ENCODE measurements at regions not wholly inside any gene's neighbourhood (a gene's known extent, or its start where the extent isn't known, plus 50 kb on each side); places are given as distances from the start of the nearest gene placed in this dataset.

DNA sequence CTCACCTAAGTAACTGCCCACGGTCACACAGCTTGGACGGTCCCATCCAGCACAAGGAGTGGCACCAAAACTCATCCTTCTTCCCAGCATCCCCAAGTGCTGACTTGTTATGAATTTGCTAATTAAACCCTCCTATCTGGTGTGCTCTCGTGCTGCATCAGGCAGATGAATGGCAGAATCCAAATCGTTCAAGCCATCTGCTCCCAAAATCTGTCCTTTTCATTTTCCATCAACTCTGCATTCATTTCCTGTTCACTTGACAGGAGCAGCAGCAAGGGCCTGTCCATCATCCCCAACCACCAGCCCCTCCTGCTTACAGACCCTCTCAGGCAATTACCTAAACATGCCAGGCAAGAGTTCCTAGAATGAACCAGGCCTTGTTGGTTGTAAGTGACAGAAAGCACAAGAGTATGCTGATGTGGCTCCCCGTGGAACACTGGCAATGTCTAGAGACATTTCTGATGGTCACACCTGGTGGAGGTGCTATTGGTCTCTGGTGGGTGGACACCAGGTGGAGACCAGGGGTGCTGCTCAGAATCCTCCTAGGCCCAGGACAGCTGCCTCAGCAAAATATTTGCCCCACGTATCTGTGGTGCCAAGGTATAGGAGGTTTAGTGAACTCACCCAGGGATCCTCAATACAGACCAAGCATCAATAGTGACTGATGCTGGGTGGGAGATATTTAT, 832.5 kb downstream of the TBC1D22A start:
- no peak for DNase-seq

DNA sequence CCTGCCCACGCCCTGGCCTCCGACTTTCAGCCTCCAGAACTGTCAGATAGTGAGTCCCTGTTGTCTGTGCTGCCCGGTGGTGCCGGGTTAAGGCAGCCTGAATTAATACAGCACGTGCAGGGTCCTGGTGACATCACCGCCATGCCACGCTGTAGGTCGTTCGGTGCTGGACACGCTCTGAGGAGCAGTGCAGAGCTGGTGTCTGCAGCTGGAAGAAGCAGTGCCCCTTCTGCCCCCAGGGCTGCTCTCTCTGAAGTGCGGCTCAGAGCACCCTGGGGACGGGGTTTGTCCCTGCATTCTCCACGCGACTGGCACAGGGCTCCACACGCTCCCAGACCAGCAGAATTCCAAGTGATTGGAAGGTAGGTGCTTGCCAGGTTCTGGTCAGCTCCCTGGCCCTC, 831.5 kb downstream of the TBC1D22A start:
- no peak for DNase-seq

DNA sequence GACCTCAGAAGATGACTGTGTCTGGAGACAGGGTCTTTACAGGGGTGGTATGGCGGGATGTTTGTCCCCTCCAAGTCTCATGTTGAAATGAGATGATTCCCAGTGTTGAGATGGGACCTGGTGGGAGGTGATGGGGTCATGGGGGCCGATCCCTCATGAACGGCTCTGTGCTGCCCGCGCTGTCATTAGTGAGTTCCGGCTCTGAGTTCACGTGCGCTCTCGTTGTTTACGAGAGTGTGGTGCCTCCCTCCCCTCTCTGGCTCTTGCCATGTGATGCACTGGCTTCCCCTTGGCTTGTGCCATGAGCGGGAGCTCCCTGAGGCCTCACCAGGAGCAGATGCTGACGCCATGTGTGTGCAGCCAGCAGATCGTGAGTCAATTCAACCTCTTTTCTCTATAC, 830.8 kb downstream of the TBC1D22A start:
- DNase-seq = no peak

DNA sequence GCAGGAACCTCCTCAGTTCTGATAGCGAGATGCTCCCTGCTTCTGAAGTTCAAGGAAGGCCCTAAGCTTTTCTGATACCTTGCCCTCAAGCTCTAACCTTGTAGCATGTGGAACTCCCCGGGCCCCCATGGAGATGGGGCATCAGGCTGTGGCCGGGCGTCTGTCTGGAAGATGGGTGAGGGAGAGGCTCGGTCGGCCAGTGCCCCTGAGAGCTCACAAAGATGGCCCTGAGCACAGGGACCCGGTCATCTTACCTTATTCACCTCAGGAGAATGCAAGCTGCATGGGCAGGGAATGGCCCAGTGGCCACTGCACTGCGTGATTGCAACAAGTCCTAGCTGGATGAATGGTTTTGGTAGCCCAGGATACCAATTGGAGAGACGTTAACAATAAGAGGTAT, 830.3 kb downstream of the TBC1D22A start:
- no peak for DNase-seq

DNA sequence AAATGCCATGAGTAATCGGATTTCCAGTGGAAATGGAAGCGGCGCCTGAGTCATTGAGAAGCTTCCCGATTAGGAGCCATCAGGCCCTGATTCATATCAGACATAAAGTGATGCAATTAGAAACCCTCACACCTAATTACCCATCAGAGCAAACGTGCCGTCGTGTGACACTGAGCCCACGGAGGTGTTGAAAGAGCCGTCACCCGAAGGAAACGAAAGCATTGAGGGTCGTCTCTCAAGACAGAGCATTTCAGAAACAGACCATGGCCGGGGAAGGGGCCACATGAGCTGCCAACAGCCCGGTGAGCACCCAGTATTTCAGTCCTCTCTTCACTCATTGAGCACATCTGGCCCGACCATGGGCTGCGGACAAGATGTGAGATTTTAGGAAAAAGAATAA, 829.3 kb downstream of the TBC1D22A start:
- DNase-seq = no peak

DNA sequence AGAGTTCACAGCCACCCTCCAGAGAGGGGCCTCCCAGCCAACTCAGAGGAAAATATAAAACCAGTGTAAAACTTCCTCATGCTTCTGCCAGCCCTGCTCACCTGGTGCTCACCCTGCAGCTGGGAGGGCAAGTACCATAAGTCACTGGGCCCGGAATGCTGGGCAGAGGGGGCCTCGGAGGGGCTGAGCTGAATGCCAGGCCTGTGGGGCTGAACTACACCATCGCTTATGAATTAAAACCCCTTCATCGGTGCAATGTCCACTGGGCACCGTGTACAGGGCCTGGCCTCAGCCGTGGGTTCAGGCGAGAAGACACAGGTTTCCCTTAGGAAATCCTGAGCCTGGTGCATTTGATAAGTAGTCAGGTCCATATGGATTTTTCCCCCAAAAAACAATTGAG, 828.6 kb downstream of the TBC1D22A start:
- no peak for DNase-seq

DNA sequence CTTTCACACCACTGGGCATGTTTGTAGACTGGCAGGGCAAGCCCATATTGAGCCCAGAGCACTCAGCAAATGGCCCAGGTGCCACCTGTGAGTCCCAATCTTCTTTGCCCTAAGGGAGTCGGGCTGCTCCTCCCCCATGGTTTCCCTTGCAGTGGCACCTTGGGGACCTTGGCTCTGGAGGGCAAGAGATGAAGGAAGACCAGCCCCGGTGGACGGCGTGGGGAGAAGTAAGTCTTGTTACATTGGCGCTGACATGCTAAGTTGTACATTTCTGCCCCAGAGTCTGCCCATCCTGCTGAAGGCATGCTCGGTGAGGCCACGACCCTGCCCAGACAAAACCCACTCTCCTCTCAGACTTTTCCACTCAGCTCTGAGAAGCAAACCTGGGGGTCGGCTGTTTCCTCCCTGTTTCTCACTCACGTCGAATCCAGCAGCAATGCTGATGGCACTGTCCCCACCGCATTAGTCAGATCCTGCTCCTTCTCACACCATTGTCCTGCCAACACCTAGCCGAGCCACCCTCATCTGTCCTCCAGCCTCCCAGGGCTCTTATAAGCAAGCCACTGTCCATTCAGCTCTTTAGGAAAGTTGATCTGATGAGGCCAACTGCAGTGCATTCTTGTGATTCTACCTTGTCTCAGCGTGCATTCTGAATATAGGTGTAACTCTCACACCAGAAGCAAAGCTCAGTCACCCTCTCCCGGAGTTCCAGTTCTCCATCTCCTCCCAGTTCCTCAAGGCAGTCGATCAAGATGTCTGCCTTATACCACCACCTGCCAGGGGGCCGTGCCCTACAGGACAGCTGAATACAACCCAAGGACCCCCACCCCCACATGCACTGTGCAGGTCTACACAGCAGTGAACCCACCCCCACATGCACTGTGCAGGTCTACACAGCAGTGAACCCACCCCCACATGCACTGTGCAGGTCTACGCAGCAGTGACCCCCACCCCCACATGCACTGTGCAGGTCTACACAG, 827.1 kb downstream of the TBC1D22A start:
- no peak for DNase-seq

DNA sequence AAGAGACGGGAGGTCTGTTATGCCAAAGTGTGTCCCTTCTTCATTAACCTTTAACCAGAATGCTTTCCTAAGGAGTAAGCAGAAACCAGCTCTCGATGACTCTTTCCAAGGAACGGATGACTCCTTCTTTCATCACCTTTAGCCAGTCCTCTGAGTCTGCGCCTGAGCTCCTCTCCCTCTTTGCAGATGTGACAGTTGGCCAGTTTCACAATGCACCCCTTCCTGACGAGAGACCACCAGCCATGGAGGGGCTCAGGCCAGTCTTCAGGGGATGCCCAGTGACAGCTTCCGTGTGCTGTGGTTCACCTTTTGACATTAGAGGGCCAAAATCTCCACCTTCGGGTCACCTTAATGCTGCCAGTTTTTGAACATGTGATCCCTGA, 826.1 kb downstream of the TBC1D22A start:
- no peak for DNase-seq

DNA sequence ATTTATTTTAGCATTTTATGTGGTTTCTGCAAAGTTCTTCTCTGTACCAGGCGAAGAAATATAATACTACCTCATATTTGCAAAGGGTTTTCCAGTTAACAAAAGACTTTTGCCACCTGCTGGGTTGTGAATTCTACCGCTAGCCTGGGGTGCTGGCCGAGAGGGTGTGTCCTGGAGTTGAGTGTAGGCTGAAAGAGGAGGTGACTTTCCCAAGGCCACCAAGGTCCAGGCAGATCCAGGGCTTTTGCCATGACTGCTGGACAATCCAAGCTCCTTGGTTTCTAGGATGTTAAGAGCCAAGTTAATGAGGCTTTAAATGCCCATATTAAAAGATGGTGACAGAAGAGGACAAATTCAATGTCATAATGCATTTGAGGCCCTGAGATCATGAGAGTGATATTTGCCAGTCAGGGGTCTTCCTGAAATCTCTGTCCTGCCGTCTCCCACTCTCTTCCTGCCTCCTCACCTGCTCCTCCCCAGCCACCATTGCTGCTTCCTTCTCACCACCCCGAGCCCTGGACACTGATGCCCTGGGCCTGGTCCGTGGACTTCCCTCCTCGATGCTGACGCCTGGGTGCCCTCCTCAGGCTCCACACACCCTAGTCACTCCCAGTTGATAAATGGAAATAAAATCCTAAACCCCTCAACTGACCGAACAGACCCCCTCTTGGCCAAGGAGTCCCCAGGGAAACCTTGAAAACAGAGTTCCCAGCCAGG, 825.6 kb downstream of the TBC1D22A start:
- DNase-seq = no peak

DNA sequence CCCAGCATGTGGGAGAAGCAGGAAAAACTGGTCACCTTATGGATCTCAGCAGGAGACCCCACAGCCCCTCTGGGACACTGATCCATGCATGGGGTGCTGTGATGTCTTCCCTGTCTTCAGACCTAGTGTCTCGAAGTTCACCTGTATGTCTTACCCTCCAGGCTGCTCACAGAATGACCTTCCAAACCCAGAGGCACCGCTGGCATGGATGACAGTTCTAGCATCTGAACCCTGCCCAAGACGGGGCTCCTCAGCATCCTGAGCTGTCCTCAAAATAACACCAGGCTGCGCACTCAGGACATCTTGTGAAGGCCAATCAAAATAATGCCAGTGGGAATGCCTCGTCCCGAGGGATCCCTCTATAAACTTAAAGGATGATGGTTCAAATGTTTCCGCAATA, 824.9 kb downstream of the TBC1D22A start:
- DNase-seq = no peak

DNA sequence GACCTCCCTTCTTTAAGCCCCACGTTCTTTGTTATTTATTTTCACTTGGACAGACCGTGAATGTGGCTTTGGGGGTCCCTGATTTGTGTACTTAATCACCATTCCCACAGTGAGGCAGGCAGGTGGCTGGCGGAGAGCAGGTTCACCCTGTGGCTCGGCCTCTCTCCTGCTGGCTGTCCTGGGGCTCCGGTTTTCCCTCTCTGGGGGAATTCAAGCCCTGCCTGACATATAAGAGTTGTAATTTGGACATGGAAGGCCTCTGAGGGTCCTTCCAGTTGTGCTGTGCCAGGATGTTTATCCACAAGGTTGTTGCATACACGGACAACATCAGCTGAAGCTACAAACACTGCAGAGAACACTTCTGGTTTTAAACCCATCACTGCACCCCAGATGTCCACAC, 824.5 kb downstream of the TBC1D22A start:
- DNase-seq = no peak

DNA sequence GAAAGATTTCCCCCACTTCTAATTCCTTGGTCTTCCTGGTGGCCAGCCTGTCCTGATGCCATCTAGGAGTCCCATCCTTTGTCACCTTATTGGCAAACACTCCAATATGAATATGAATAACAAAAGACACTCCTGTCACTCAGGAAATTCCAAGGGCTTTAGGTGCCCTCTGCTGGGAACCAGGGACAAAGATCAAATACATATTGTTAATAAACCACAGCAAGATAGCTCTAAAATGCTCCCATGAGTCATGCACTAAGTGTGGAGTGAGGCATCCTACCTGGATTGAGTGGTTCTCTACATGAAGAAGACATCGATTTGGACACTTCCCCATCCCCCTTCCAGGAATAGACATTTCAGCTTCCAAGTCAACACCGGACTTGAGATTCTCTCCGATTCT, 823.6 kb downstream of the TBC1D22A start:
- peak; percentile 24 for DNase-seq

DNA sequence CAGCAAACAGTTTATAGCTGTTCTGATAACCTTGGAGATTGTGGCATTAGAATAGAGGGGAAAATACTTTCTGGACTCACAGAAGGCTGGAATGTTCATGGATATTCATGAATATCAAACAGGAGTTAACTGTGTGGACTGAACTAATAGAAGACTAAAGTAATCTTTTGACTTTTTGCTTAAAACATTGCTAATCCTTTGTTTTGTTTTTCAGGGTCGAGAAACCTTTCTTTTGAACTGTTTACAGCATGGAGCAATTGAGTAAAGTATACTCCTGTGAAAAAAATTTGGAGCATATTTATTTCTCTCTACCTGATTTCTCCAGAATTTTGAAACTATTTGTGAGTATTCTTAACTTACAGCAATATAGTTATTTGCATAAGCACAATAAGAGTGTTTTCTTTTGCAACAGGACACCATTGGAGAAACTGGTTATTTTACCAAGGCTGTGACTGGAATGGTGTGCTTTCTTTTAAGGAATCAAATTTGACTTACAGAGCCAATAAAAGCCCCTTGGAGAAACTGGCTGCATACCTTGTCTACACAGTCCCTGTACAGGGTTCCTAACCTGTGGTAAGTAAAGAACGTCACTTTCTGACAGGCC, 821.6 kb downstream of the TBC1D22A start:
- DNase-seq = no peak

DNA sequence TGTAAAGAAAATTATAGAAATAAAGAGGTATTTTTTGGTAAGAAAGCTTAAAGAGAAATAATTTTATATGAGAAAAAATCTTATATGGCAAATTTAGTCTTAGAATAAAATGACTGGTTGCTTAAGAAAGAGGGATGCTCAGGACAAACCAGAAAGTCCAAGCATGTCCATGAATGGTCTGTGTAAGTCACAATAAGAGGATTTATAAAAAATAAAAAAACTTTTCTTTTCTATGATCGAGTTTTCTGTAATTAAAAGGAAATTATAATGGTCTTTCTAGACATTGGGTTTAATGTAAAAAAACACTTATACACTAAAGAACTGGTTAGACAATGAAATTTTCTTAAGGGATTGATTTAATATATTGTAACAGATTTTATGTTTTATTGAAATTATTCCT, 819.6 kb downstream of the TBC1D22A start:
- DNase-seq = no peak

DNA sequence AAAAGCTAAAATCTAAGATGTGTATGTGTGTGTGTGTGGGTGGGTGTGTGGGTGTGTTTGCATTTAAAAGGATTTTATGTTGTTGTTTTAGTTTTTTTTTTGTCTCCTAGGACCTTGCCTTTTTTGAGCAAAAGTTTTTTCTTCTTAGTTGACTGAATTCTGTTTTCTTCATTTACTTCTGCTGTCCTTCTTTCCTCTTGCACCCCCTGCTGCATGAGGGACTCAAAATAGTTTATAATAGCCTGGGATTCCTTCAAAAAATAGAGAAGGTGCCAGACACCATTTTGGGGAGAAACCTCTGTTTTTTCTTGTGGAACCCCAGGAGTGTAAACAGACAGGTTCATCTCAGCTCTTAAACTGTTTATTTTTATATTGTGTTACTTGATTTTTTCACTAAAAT, 817.7 kb downstream of the TBC1D22A start:
- no peak for DNase-seq

DNA sequence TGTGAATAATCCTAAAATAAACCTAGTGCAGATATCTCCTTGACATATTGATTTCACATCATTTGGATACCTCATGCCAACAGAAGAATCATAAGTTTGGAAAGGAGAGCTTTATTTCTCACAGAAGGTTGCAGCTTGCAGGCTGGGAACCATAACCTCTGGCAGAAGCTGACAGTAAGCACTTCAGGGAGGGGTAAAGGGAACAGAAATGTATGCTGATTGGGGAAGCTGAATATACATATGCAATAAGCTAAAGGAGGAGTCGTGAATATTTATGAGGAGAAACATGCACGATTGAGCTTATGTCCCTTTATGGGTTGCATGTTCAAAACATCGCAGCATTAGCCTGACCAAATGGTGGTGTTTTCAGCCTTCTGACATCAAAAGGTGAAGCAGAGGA, 814.5 kb downstream of the TBC1D22A start:
- no peak for DNase-seq

DNA sequence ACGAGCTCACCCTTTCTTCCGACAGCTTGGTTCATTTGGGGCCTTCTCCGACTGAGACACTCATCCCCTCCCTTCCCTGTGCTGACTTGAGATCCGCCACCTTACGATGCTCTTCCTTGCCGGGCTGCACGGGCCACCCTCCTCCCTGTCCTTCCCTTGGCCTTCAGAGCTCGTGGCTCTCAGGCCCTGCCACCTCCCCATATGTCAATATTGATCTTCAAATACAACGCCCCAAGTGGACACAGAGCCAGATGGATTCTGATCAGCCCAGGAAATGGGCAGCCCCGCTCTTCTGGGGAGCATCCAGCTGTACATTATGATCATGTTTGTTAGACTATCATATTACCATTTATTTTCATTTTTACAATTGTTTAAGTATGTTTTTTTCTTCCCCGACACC, 812.8 kb downstream of the TBC1D22A start:
- DNase-seq = no peak

DNA sequence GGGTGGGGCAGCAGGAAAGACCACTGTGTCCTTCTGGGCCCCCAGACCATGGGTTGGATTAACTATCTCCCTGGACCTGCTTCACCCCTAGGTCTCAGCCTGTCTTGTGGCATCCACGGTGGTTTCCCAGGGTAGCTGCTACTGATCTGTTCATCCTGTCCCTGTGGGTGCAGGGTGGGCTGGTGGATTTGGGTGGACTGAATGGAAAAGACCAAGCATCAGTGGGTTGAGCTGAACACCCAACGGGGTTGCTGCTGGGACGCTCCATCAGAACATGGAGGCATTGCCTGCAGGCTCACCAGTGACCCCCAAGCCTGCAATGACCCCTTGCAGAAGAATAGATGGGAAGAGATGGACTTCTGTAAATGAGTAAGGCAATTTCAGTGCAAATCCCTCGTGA, 812.1 kb downstream of the TBC1D22A start:
- DNase-seq = no peak

DNA sequence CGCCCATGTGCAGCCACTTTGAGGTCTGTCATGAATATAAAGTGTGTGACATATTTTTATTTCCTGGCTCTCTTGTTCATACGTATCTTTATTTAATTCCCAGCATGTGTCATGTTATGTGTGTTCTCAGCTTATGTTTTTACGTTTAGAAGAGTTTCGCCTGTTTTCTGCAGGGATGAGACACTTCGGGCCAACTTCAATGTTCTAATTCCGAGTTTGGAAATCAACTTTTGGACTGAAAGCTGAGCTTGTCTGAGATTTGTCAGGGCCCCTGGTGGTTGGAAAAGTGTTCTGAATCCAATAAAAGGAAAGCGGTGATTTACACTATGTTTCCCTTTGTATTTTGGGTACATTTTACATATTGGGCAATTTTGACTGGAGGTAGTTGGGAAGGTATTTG, 810.7 kb downstream of the TBC1D22A start:
- DNase-seq = no peak

DNA sequence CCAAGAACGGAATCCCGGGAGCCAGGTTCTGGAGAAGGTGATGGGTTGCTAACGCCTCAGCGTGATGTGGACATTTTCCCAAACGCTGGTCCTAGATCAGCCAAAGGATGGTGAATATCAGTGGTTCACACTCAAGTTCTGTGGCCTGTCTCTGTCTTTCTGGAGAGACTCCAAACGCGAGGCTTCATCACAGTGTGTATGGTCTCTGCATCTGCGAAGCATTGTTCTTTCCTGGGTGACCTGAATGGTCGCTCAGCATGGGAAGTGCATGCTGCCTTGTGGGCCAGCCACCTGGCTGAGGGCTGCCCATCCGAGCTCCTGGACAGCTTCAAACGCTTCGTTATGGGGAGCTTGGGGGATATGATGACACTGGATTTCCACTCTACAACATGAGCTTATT, 810.0 kb downstream of the TBC1D22A start:
- no peak for DNase-seq

DNA sequence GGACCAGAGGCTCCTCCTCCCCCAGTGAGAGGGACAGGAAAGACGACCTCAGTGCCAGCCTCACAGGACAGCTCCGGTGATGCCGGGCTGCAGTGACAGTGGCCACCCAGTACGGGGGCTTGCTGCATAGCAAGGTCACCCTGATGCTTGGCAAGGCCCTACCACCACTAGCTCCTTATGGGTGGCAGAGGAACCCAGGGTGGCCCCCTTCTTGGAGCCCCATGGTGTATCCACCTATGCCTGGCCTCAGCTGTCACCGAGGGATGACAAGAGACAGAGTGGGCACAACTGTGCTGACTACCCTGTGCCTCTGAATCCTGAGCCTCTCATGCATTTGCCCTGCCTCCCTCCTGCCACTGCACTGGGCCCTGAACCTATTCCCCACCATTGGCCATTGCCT, 809.2 kb downstream of the TBC1D22A start:
- no peak for DNase-seq

DNA sequence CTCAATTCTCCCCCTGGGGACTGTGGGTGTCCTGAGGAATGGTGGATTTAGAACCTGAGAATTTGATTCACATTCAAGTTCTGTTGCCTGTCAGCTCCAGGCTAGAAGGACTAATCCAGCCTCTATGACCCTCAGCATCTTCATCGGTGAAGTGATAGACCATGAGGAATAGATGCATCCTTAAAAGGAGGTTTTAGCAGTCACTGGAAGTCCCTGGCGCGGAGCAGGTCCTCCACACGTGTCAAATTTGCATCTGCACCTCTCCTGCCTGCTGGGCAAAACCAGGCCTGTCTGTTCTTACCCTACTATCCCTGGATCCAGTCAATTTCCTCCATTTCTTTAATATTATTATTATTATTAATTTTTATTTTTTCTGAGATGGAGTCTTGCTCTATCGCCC, 808.4 kb downstream of the TBC1D22A start:
- no peak for DNase-seq

DNA sequence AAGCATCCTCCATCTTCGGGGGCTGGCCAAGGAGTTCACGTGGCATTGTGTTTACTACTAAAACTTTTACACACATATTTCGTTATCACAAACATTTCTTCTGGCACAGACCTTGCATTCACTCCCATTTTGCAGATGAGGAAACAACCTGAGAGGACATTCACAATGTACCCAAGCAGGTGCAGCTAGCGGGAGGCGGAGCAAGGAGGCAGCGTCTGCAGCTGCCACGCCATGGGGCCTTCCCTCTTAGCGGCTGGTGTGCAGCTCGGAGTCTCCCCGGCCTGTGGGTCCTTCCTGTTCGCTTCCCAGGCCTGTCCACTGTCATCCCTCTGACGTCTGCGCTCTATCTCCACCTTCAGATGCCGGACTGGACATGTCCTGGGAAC, 807.8 kb downstream of the TBC1D22A start:
- DNase-seq = no peak

Measured in NCI-H1105 (cell line).